Body of pancreas (tissue), 4 donors: ENCODE measurements at regions not wholly inside any gene's neighbourhood (a gene's known extent, or its start where the extent isn't known, plus 50 kb on each side); places are given as distances from the start of the nearest gene placed in this dataset.

Source experiments
- POLR2A ChIP-seq, 3 donors: fragments of 450-650 bp; IDR thresholded peaks; one replicate each; pipeline ENCODE4 v1.6.1; 2016; ENCODE audit warnings: antibody characterized with exemption in 3 of 3, mild to moderate bottlenecking in 2 of 3
- TF ChIP-seq, protein P1 (sequence below), 7 experiments: fragments of 450-650 bp in 4 of 7; fragments of 200-600 bp in 3 of 7; sonication (generic) in 3 of 7; IDR thresholded peaks; one replicate each; pipeline ENCODE4 v1.5.1; 2016 to 2019; ENCODE audit warnings: antibody characterized with exemption in 7 of 7

DNA sequence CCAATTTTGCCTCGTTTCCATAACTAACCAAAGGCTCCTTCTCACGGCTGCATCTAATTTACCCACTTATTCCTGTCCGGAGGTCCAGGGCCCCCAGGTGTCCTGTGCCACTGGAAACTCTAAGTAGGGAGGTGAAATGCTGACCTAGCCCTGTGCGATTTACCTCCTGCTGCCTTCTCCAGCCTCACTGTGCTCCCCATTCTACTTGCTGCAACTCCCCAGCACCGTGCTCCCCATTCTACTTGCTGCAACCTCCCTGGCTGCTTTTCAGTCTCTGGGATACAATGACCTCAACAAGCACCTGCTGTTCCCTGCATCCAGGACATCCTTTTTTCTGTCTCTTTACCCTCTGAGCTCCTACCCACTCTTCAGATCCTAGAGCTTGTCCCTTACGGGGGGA lies 254.7 kb upstream of the PROK2 start:
- TF ChIP-seq, protein P1, sequence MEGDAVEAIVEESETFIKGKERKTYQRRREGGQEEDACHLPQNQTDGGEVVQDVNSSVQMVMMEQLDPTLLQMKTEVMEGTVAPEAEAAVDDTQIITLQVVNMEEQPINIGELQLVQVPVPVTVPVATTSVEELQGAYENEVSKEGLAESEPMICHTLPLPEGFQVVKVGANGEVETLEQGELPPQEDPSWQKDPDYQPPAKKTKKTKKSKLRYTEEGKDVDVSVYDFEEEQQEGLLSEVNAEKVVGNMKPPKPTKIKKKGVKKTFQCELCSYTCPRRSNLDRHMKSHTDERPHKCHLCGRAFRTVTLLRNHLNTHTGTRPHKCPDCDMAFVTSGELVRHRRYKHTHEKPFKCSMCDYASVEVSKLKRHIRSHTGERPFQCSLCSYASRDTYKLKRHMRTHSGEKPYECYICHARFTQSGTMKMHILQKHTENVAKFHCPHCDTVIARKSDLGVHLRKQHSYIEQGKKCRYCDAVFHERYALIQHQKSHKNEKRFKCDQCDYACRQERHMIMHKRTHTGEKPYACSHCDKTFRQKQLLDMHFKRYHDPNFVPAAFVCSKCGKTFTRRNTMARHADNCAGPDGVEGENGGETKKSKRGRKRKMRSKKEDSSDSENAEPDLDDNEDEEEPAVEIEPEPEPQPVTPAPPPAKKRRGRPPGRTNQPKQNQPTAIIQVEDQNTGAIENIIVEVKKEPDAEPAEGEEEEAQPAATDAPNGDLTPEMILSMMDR (IDR thresholded peaks at IDR 0.05): no peak
- TF ChIP-seq POLR2A (IDR thresholded peaks at IDR 0.05): no peak
